Smooth muscle cell (in vitro differentiated cells): ENCODE measurements at regions not wholly inside any gene's neighbourhood (a gene's known extent, or its start where the extent isn't known, plus 50 kb on each side); places are given as distances from the start of the nearest gene placed in this dataset.
"Not testable (repeated sequence)": the region's sequence is repeated elsewhere in the genome, so short reads cannot be mapped to it uniquely, and the experiment has no call there.

Experiments used
- DNase-seq: peaks from one replicate; lab custom pipeline; 2025; ENCODE audit not compliant: unreplicated experiment; lab: John Stamatoyannopoulos, UW
- H2AFZ ChIP-seq: fragments of 200-600 bp; sonication (generic); 2 replicates; pipeline ENCODE4 v1.6.0; 2016; ENCODE audit warnings: antibody characterized with exemption, low read depth, mild to moderate bottlenecking
- H3F3A ChIP-seq: fragments of 200-600 bp; sonication (generic); 2 replicates; pipeline ENCODE4 v1.6.0; 2017; ENCODE audit warnings: antibody characterized with exemption, low read depth
- H3K27ac ChIP-seq: fragments of 200-600 bp; sonication (generic); 2 replicates; pipeline ENCODE4 v1.5.1; 2016; ENCODE audit warnings: low read depth, mild to moderate bottlenecking
- H3K27me3 ChIP-seq: fragments of 200-600 bp; sonication (generic); 2 replicates; pipeline ENCODE4 v1.6.1; 2016; ENCODE audit warnings: low read depth, mild to moderate bottlenecking
- H3K36me3 ChIP-seq: fragments of 200-600 bp; sonication (generic); 2 replicates; pipeline ENCODE4 v1.5.1; 2016; ENCODE audit warnings: low read depth
- H3K4me1 ChIP-seq: fragments of 200-600 bp; sonication (generic); 2 replicates; pipeline ENCODE4 v1.5.1; 2016; ENCODE audit warnings: low read depth
- H3K4me2 ChIP-seq: fragments of 200-600 bp; sonication (generic); 2 replicates; pipeline ENCODE4 v1.6.0; 2016; ENCODE audit warnings: mild to moderate bottlenecking
- H3K4me3 ChIP-seq: fragments of 200-600 bp; sonication (generic); 2 replicates; pipeline ENCODE4 v1.5.1; 2016; ENCODE audit warnings: mild to moderate bottlenecking
- H3K79me2 ChIP-seq: fragments of 200-600 bp; sonication (generic); 2 replicates; pipeline ENCODE4 v1.6.0; 2016; ENCODE audit warnings: low read depth, mild to moderate bottlenecking
- H3K9ac ChIP-seq: fragments of 200-600 bp; sonication (generic); 2 replicates; pipeline ENCODE4 v1.6.0; 2016; ENCODE audit warnings: low read depth
- H3K9me3 ChIP-seq: fragments of 200-600 bp; sonication (generic); replicated peaks from 2 replicates; pipeline ENCODE4 v1.5.1; 2016; ENCODE audit warnings: low read depth
- H4K20me1 ChIP-seq: fragments of 200-600 bp; sonication (generic); 2 replicates; pipeline ENCODE4 v1.6.0; 2016; ENCODE audit warnings: low read depth
- CTCF ChIP-seq: fragments of 200-600 bp; sonication (generic); IDR thresholded peaks from 2 replicates; pipeline ENCODE4 v1.5.1; 2017; ENCODE audit warnings: borderline replicate concordance, mild to moderate bottlenecking, antibody characterized with exemption; ENCODE audit not compliant: insufficient read depth, poor library complexity, severe bottlenecking
- WGBS: methylation state at CpG from one replicate; pipeline ENCODE4 v1.1.7; 2016; ENCODE audit warnings: low lambda C conversion rate; 5-methylcytosine and 5-hydroxymethylcytosine counted together

- Histone ChIP-seq H3K79me2 (no peaks in the 10 kb centered on the region), H3K36me3 (no peaks in the 10 kb centered on the region), H2AFZ (no peak overlapping the region), H3K9ac (no peak overlapping the region), H4K20me1 (no peaks in the 10 kb centered on the region), H3K4me3 (no peak overlapping the region), H3K27ac (no peak overlapping the region), H3K27me3 (no peaks in the 10 kb centered on the region), H3K4me2 (no peak overlapping the region), H3F3A (peaks cover 6% of the 10 kb centered on the region), H3K4me1 (no peaks in the 10 kb centered on the region), H3K9me3 (peaks cover 4% of the 10 kb centered on the region)
- 60% methylated on average over 4 of the region's 4 CpGs for WGBS
- TF ChIP-seq CTCF: no peak
- no peak for DNase-seq
Observed at GRCh38 chr21:39073717-39074116, 109.5 kb downstream of the PSMG1 start.

DNA sequence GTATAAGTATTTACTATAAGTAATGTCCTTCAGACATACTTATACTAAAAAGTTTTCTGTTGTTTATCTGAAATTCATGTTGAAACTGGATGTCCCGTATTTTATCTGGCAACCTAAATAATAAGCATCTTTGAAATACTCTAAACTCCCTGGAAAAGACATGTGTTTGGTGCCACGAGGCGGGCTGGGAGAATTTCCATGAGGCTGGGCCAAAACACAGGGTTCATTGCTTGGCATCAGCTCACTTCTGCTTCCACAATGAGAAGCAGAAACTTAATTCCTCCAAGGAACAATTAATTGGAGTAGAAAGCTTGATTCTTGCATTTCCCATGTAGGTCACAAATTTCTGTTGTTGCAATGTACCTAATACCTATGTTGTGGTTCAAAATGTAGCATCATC, 110.2 kb downstream of the PSMG1 start:
- H3K27me3 ChIP-seq: no peaks in the 10 kb centered on the region
- peaks cover 6% of the 10 kb centered on the region for H3F3A ChIP-seq
- no peak overlapping the region for H3K4me2 ChIP-seq
- no peaks in the 10 kb centered on the region for H3K79me2 ChIP-seq
- no peak for TF ChIP-seq CTCF
- H3K9me3 ChIP-seq: peaks cover 4% of the 10 kb centered on the region
- no peaks in the 10 kb centered on the region for H3K4me1 ChIP-seq
- H3K36me3 ChIP-seq: no peaks in the 10 kb centered on the region
- no peak overlapping the region for H2AFZ ChIP-seq
- no peak overlapping the region for H3K9ac ChIP-seq
- no peak for DNase-seq
- H3K27ac ChIP-seq: no peak overlapping the region
- no peaks in the 10 kb centered on the region for H4K20me1 ChIP-seq
- 88% methylated on average over 3 of the region's 3 CpGs for WGBS
- H3K4me3 ChIP-seq: no peak overlapping the region

DNA sequence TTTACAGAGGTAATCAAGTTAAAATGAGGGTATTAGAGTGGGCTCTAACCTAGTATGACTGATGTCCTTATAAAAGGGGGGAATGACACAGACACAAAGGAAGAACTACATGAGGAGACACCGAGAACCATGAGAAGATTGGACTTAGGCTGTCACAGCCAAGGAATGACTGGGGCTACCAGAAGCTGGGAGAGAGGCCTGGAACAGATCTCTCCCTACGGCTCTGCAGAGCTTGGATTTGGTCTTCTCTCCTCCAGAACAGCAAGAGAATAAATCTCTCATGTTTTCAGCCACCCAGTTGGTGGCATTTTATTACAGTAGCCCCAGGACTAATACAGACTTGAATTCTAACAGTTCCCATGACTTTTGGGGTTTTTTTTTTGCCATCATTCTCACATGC, 110.8 kb downstream of the PSMG1 start:
- Histone ChIP-seq H3K27me3 (no peaks in the 10 kb centered on the region), H2AFZ (no peak overlapping the region), H3K4me2 (peak overlapping the region; percentile 13), H3K36me3 (no peaks in the 10 kb centered on the region), H3F3A (peaks cover 6% of the 10 kb centered on the region), H3K4me1 (no peaks in the 10 kb centered on the region), H3K9me3 (peaks cover 4% of the 10 kb centered on the region), H3K4me3 (no peak overlapping the region), H3K27ac (peak overlapping the region; percentile 14), H4K20me1 (no peaks in the 10 kb centered on the region), H3K9ac (no peak overlapping the region), H3K79me2 (no peaks in the 10 kb centered on the region)
- DNase-seq: no peak
- 62% methylated on average over 2 of the region's 2 CpGs for WGBS
- TF ChIP-seq CTCF: no peak

GRCh38 chr21:39071623-39072214, 111.5 kb downstream of the PSMG1 start:
- Histone ChIP-seq H3K79me2 (no peaks in the 10 kb centered on the region), H3K27me3 (no peaks in the 10 kb centered on the region), H2AFZ (no peak overlapping the region), H3K36me3 (no peaks in the 10 kb centered on the region), H3K9ac (no peak overlapping the region), H3K27ac (peak overlapping the region; percentile 14), H3K4me2 (peak overlapping the region; percentile 13), H3K4me3 (no peak overlapping the region), H4K20me1 (no peaks in the 10 kb centered on the region), H3K9me3 (peaks cover 4% of the 10 kb centered on the region), H3F3A (peaks cover 6% of the 10 kb centered on the region), H3K4me1 (no peaks in the 10 kb centered on the region)
- WGBS: 14% methylated on average over 4 of the region's 4 CpGs
- TF ChIP-seq CTCF: no peak
- no peak for DNase-seq

DNA sequence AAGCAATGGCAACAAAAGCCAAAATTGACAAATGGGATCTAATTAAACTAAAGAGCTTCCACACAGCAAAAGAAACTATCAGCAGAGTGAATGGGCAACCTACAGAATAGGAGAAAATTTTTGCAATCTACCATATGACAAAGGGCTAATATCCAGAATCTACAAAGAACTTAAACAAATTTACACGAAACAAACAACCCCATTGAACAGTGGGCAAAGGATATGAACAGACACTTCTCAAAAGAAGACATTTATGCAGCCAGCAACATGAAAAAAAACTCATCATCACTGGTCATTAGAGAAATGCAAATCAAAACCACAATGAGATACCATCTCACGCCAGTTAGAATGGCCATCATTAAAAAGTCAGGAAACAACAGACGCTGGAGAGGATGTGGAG, 113.4 kb downstream of the PSMG1 start:
- not testable (repeated sequence) for H2AFZ ChIP-seq, H3K9ac ChIP-seq, H3K79me2 ChIP-seq, H3K27me3 ChIP-seq, H3K4me3 ChIP-seq, H3K9me3 ChIP-seq, H4K20me1 ChIP-seq, H3K4me2 ChIP-seq, H3K4me1 ChIP-seq, DNase-seq, H3K27ac ChIP-seq, H3F3A ChIP-seq, H3K36me3 ChIP-seq
- 72% methylated on average over 3 of the region's 3 CpGs for WGBS
